ENCODE measurements at regions not wholly inside any gene's neighbourhood (a gene's known extent, or its start where the extent isn't known, plus 50 kb on each side); places are given as distances from the start of the nearest gene placed in this dataset.
"Not testable (repeated sequence)": the region's sequence is repeated elsewhere in the genome, so short reads cannot be mapped to it uniquely, and the experiment has no call there.

DNA sequence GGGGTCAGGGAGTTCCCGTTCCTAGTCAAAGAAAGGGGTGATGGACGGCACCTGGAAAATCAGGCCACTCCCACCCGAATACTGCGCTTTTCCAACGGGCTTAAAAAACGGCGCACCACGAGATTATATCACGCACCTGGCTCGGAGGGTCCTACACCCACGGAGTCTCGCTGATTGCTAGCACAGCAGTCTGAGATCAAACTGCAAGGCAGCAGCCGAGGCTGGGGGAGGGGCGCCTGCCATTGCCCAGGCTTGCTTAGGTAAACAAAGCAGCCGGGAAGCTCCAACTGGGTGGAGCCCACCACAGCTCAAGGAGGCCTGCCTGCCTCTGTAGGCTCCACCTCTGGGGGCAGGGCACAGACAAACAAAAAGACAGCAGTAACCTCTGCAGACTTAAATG, 100.1 kb upstream of the IQCM start:
- not testable (repeated sequence) for H3K4me3 ChIP-seq (ENCODE audit: low read depth in 1 of 2, low read length in 2 of 2); H3K36me3 ChIP-seq (ENCODE audit: control insufficient read depth in 2 of 2, insufficient read depth in 2 of 2, low read length in 1 of 2); H3K27ac ChIP-seq (ENCODE audit: low read depth in 2 of 2, low read length in 1 of 2); H3K27me3 ChIP-seq (ENCODE audit: control insufficient read depth in 1 of 2, insufficient read depth in 2 of 2, low read length in 2 of 2); H3K9me3 ChIP-seq (ENCODE audit: control insufficient read depth in 2 of 2, insufficient read depth in 1 of 2, low read depth in 1 of 2, low read length in 1 of 2); H3K4me1 ChIP-seq (ENCODE audit: control insufficient read depth in 2 of 2, insufficient read depth in 2 of 2, low read length in 1 of 2)
- WGBS, 2 donors = 69 to 77% methylated on average over 15 of the region's 15 CpGs

DNA sequence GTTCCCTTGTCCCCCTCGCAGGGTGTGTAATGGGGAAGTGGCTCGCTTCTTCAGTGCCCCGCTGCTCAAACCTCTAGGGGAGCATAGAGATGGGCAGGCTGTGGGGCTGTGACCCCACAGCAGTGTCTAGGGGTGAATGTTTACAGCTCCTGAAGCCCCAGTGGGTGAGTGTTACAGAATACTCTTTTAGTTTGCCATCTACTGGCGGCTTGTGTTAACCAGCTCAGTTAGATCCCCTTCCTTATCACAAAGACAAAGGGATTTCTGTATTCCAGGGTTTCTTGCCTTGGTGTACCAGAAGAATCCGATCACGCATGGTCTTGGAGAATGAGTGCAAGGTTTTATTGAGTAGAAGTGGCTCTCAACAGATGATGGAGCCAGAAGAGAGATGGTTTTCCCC, 108.1 kb upstream of the IQCM start:
- Histone ChIP-seq H3K9me3 (ENCODE audit: control insufficient read depth in 2 of 2, insufficient read depth in 1 of 2, low read depth in 1 of 2, low read length in 1 of 2) (no peaks in the 10 kb centered on the region), H3K36me3 (ENCODE audit: control insufficient read depth in 2 of 2, insufficient read depth in 2 of 2, low read length in 1 of 2) (no peaks in the 10 kb centered on the region), H3K27ac (ENCODE audit: low read depth in 2 of 2, low read length in 1 of 2) (no peak overlapping the region), H3K4me3 (ENCODE audit: low read depth in 1 of 2, low read length in 2 of 2) (no peak overlapping the region), H3K27me3 (ENCODE audit: control insufficient read depth in 1 of 2, insufficient read depth in 2 of 2, low read length in 2 of 2) (no peaks in the 10 kb centered on the region), H3K4me1 (ENCODE audit: control insufficient read depth in 2 of 2, insufficient read depth in 2 of 2, low read length in 1 of 2) (no peaks in the 10 kb centered on the region)
- WGBS, 2 donors = 85 to 90% methylated on average over 6 of the region's 6 CpGs

DNA sequence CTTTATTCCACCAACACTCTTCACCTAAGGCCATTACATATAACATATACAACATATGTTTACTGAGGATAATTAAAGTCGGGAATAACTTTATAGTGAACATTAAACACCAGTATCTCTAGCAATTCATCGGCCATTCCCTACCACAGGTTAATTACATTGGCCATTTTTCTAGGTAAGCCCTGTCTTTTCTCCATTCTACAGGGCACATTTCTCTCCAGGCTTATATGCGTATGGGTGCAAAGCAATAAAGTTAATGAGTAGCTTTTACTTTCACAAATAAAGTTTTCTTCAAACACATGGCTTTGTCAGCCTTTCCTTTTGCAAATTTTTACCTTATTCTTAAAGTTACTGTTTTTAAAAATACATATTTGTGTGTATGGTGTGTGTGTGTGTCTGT, 111.9 kb upstream of the IQCM start:
- Histone ChIP-seq H3K27ac (ENCODE audit: low read depth in 2 of 2, low read length in 1 of 2) (no peak overlapping the region), H3K36me3 (ENCODE audit: control insufficient read depth in 2 of 2, insufficient read depth in 2 of 2, low read length in 1 of 2) (no peaks in the 10 kb centered on the region), H3K9me3 (ENCODE audit: control insufficient read depth in 2 of 2, insufficient read depth in 1 of 2, low read depth in 1 of 2, low read length in 1 of 2) (no peaks in the 10 kb centered on the region), H3K4me3 (ENCODE audit: low read depth in 1 of 2, low read length in 2 of 2) (no peak overlapping the region), H3K27me3 (ENCODE audit: control insufficient read depth in 1 of 2, insufficient read depth in 2 of 2, low read length in 2 of 2) (no peaks in the 10 kb centered on the region), H3K4me1 (ENCODE audit: control insufficient read depth in 2 of 2, insufficient read depth in 2 of 2, low read length in 1 of 2) (no peaks in the 10 kb centered on the region)
- WGBS, 2 donors = 92 to 94% methylated on average over 3 of the region's 3 CpGs

DNA sequence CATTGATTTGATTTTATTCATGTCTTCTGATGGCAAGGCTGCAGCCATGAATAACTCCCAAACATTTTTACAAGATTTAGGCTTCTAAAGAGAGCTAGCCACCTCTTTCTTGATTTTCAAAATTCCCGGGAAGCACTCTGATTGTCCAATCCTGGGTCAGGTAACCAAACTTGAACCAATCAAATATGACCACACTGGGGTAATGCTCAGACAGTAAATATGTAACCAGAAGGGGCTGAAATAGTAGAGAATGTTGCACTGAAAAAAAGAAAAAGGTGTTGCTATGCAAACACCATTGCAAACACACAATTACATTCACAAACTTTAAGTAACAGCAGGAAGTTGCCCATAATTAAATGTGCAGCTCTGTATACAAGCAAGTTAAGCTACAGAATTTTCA, 112.9 kb upstream of the IQCM start:
- Histone ChIP-seq H3K27ac (ENCODE audit: low read depth in 2 of 2, low read length in 1 of 2) (no peak overlapping the region), H3K4me3 (ENCODE audit: low read depth in 1 of 2, low read length in 2 of 2) (no peak overlapping the region), H3K27me3 (ENCODE audit: control insufficient read depth in 1 of 2, insufficient read depth in 2 of 2, low read length in 2 of 2) (no peaks in the 10 kb centered on the region), H3K9me3 (ENCODE audit: control insufficient read depth in 2 of 2, insufficient read depth in 1 of 2, low read depth in 1 of 2, low read length in 1 of 2) (no peaks in the 10 kb centered on the region), H3K4me1 (ENCODE audit: control insufficient read depth in 2 of 2, insufficient read depth in 2 of 2, low read length in 1 of 2) (no peaks in the 10 kb centered on the region), H3K36me3 (ENCODE audit: control insufficient read depth in 2 of 2, insufficient read depth in 2 of 2, low read length in 1 of 2) (no peaks in the 10 kb centered on the region)
- 88 to 92% methylated on average over 1 of the region's 1 CpG for WGBS, 2 donors

DNA sequence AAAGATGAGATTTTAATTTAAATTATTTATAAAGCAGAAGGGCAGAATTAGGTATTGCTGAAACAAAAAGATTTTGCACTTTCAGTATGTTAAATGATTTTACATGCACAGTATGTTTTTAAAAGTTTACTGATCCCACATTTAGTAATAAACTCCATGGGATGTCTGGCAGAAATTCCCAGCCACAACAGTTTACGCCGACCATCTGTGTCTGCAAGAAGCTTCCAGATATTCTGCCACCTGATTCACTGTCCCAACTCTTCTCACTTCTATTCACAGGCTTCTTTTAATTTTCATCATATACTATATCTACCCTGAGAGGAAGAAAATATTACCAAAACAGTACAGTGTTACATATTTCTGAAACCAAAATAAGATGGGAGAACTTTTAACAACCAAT, 115.8 kb upstream of the IQCM start:
- Histone ChIP-seq H3K4me1 (ENCODE audit: control insufficient read depth in 2 of 2, insufficient read depth in 2 of 2, low read length in 1 of 2) (no peaks in the 10 kb centered on the region), H3K9me3 (ENCODE audit: control insufficient read depth in 2 of 2, insufficient read depth in 1 of 2, low read depth in 1 of 2, low read length in 1 of 2) (no peaks in the 10 kb centered on the region)
- 63 to 67% methylated on average over 2 of the region's 2 CpGs for WGBS, 2 donors

DNA sequence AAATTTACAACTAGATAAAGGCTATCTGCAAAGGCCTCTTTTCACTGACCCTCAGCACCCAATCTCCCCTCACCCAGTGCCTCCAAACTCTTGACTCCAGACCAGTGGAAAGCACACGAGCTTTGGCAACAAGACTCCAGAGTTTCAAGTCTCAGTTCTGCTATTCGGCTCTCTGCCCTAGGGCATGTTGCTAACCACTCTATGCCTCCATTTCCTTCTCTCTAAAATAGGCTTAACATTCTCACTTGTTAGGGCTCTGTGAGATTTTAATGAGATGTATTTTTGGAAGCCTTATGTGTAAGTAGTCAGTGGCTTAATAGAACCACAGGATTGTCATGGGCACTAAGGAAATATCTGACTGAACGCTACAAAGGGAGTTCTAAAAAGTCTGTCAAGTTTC, 116.5 kb upstream of the IQCM start:
- no peaks in the 10 kb centered on the region for H3K4me1 ChIP-seq (ENCODE audit: control insufficient read depth in 2 of 2, insufficient read depth in 2 of 2, low read length in 1 of 2)
- H3K27me3 ChIP-seq (ENCODE audit: control insufficient read depth in 1 of 2, insufficient read depth in 2 of 2, low read length in 2 of 2) = no peaks in the 10 kb centered on the region
- no peak overlapping the region for H3K27ac ChIP-seq (ENCODE audit: low read depth in 2 of 2, low read length in 1 of 2)
- no peaks in the 10 kb centered on the region for H3K36me3 ChIP-seq (ENCODE audit: control insufficient read depth in 2 of 2, insufficient read depth in 2 of 2, low read length in 1 of 2)
- no peaks in the 10 kb centered on the region for H3K9me3 ChIP-seq (ENCODE audit: control insufficient read depth in 2 of 2, insufficient read depth in 1 of 2, low read depth in 1 of 2, low read length in 1 of 2)
- WGBS, 2 donors = 70 to 73% methylated on average over 3 of the region's 3 CpGs
- no peak overlapping the region for H3K4me3 ChIP-seq (ENCODE audit: low read depth in 1 of 2, low read length in 2 of 2)

More for the DNA sequence above, 115.8 kb upstream of the IQCM start:
- Histone ChIP-seq H3K27me3 (ENCODE audit: control insufficient read depth in 1 of 2, insufficient read depth in 2 of 2, low read length in 2 of 2) (no peaks in the 10 kb centered on the region), H3K4me3 (ENCODE audit: low read depth in 1 of 2, low read length in 2 of 2) (no peak overlapping the region), H3K36me3 (ENCODE audit: control insufficient read depth in 2 of 2, insufficient read depth in 2 of 2, low read length in 1 of 2) (no peaks in the 10 kb centered on the region), H3K27ac (ENCODE audit: low read depth in 2 of 2, low read length in 1 of 2) (no peak overlapping the region)

DNA sequence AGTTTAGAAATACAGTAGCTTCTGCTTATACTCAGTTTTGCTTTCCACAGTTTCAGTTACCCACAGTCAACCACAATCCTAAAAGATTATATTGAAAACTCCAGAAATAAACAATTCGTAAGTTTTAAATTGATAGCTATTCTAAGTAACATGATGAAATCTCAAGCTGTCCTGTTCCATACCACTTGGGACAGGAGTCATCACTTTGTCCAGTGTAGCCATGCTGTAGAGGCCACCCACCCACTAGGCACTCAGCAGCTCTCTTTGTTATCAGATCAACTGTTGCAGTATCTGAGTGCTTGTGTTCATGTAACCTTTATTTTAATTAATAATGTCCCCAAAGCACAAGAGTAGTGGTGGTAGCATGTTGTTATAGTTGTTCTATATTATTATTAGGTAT, 117.5 kb upstream of the IQCM start:
- no peaks in the 10 kb centered on the region for H3K9me3 ChIP-seq (ENCODE audit: control insufficient read depth in 2 of 2, insufficient read depth in 1 of 2, low read depth in 1 of 2, low read length in 1 of 2)
- H3K36me3 ChIP-seq (ENCODE audit: control insufficient read depth in 2 of 2, insufficient read depth in 2 of 2, low read length in 1 of 2) = no peaks in the 10 kb centered on the region
- no peaks in the 10 kb centered on the region for H3K27me3 ChIP-seq (ENCODE audit: control insufficient read depth in 1 of 2, insufficient read depth in 2 of 2, low read length in 2 of 2)
- H3K4me3 ChIP-seq (ENCODE audit: low read depth in 1 of 2, low read length in 2 of 2) = no peak overlapping the region
- H3K27ac ChIP-seq (ENCODE audit: low read depth in 2 of 2, low read length in 1 of 2) = no peak overlapping the region
- 11 to 44% methylated on average over 1 of the region's 1 CpG for WGBS, 2 donors
- no peaks in the 10 kb centered on the region for H3K4me1 ChIP-seq (ENCODE audit: control insufficient read depth in 2 of 2, insufficient read depth in 2 of 2, low read length in 1 of 2)

DNA sequence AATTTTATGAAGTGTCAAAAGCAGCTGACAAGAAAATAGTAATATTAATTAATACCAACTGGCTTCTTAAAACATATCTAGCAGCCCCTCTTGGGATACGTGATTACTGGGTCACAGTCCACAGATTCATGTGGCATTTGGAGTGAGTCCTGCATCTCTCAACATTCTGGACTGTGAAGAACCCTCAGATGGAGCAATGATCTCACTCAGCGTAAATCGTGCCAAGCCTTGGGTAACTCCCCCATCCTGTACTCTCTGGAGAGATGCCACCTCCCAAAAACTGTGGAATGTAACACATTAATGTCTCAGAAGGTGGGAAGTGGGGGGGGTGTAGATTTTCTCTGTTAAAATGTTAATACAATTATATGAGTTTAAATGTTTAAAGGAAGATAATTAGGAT, 118.2 kb upstream of the IQCM start:
- Histone ChIP-seq H3K27me3 (ENCODE audit: control insufficient read depth in 1 of 2, insufficient read depth in 2 of 2, low read length in 2 of 2) (no peaks in the 10 kb centered on the region), H3K4me1 (ENCODE audit: control insufficient read depth in 2 of 2, insufficient read depth in 2 of 2, low read length in 1 of 2) (no peaks in the 10 kb centered on the region), H3K4me3 (ENCODE audit: low read depth in 1 of 2, low read length in 2 of 2) (no peak overlapping the region), H3K9me3 (ENCODE audit: control insufficient read depth in 2 of 2, insufficient read depth in 1 of 2, low read depth in 1 of 2, low read length in 1 of 2) (no peaks in the 10 kb centered on the region), H3K36me3 (ENCODE audit: control insufficient read depth in 2 of 2, insufficient read depth in 2 of 2, low read length in 1 of 2) (no peaks in the 10 kb centered on the region), H3K27ac (ENCODE audit: low read depth in 2 of 2, low read length in 1 of 2) (no peak overlapping the region)
- WGBS, 2 donors = 46 to 51% methylated on average over 3 of the region's 3 CpGs

DNA sequence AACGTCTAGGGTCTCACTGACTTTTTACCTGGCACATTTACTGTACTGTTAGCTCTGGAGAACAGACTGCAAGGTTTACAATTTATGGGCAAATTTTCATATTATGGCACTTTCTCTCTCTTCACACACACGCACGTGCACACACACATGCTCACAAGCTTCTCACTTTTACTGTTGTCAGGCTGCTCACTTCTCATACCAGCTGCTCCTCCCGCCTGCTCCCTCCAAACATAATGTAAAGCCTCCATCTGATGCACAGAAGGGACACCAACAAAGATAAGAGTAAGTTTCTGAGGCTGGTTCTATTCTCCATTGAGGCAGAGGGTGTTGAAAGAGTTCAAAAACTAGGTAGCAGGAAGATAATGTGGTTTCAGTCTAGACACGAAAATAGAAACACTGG, 128.9 kb upstream of the DCLK2 start:
- H3K4me1 ChIP-seq (ENCODE audit: control insufficient read depth in 2 of 2, insufficient read depth in 2 of 2, low read length in 1 of 2) = no peaks in the 10 kb centered on the region
- no peak overlapping the region for H3K4me3 ChIP-seq (ENCODE audit: low read depth in 1 of 2, low read length in 2 of 2)
- WGBS, 2 donors = 71 to 74% methylated on average over 5 of the region's 5 CpGs
- no peak overlapping the region for H3K27ac ChIP-seq (ENCODE audit: low read depth in 2 of 2, low read length in 1 of 2)
- H3K27me3 ChIP-seq (ENCODE audit: control insufficient read depth in 1 of 2, insufficient read depth in 2 of 2, low read length in 2 of 2) = no peaks in the 10 kb centered on the region
- H3K9me3 ChIP-seq (ENCODE audit: control insufficient read depth in 2 of 2, insufficient read depth in 1 of 2, low read depth in 1 of 2, low read length in 1 of 2) = no peaks in the 10 kb centered on the region
- H3K36me3 ChIP-seq (ENCODE audit: control insufficient read depth in 2 of 2, insufficient read depth in 2 of 2, low read length in 1 of 2) = no peaks in the 10 kb centered on the region

DNA sequence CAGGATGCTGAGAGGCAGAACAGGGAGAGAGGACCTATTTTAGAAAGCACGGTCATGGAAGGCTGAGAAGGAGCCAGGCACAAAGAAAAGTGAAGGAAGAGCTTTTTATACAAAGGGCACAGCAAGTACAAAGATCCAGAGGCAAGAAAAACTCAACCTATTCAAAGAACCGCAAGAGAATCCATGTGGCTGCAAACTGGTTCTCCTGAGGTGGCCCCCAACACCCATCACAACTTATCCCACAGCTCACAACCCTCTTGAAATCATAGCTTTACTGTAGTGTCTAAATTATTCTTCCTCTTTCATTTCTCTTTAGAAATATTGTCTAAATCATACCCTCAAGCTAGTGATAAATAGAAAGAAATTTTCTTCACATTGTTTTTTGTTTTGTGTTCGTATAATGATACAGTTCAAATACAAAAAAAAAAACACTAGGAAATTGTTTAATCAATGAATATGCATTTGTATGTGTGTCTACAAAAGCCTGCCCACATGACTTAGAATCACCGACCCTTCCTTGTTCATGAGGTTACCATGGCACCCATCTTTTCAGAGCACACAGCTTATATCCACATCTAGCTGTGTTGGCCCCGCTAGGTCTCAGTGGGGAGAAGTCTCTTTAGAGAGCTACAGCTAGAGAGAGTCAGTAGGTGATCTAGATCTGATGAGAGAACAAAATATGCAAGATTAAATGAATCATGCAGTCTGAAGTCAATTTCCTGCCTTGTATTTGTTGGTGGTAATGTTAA, 126.9 kb upstream of the DCLK2 start:
- WGBS, 2 donors = 78 to 79% methylated on average over 5 of the region's 5 CpGs
- no peak overlapping the region for H3K27ac ChIP-seq (ENCODE audit: low read depth in 2 of 2, low read length in 1 of 2)
- no peaks in the 10 kb centered on the region for H3K27me3 ChIP-seq (ENCODE audit: control insufficient read depth in 1 of 2, insufficient read depth in 2 of 2, low read length in 2 of 2)
- H3K4me3 ChIP-seq (ENCODE audit: low read depth in 1 of 2, low read length in 2 of 2) = no peak overlapping the region
- H3K4me1 ChIP-seq (ENCODE audit: control insufficient read depth in 2 of 2, insufficient read depth in 2 of 2, low read length in 1 of 2) = no peaks in the 10 kb centered on the region
- H3K36me3 ChIP-seq (ENCODE audit: control insufficient read depth in 2 of 2, insufficient read depth in 2 of 2, low read length in 1 of 2) = no peaks in the 10 kb centered on the region
- H3K9me3 ChIP-seq (ENCODE audit: control insufficient read depth in 2 of 2, insufficient read depth in 1 of 2, low read depth in 1 of 2, low read length in 1 of 2) = no peaks in the 10 kb centered on the region
